ENCODE measurements at regions not wholly inside any gene's neighbourhood (a gene's known extent, or its start where the extent isn't known, plus 50 kb on each side); places are given as distances from the start of the nearest gene placed in this dataset.

DNA sequence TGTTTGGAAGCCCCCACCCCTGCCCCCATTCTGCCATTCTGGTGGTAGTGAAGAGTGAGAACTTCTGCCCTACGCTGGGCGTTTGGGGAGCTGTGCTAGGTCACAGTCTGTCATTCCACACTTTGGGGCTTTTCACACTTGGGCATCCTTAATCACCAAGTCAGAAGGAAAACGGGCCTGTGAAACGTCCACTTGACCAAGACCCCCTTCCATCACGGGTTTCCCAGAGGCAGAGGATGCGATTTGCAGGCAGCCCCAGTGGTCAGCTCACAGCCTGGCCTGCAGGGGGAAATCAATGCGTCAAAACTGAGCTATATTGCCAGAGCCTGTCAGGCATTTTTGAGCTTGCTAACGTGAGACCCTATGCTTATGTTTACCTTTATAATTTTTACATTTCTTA lies 663.3 kb upstream of the MGMT start:
- TF ChIP-seq, protein P1, sequence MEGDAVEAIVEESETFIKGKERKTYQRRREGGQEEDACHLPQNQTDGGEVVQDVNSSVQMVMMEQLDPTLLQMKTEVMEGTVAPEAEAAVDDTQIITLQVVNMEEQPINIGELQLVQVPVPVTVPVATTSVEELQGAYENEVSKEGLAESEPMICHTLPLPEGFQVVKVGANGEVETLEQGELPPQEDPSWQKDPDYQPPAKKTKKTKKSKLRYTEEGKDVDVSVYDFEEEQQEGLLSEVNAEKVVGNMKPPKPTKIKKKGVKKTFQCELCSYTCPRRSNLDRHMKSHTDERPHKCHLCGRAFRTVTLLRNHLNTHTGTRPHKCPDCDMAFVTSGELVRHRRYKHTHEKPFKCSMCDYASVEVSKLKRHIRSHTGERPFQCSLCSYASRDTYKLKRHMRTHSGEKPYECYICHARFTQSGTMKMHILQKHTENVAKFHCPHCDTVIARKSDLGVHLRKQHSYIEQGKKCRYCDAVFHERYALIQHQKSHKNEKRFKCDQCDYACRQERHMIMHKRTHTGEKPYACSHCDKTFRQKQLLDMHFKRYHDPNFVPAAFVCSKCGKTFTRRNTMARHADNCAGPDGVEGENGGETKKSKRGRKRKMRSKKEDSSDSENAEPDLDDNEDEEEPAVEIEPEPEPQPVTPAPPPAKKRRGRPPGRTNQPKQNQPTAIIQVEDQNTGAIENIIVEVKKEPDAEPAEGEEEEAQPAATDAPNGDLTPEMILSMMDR (IDR thresholded peaks at IDR 0.05): no peak
- no peak for TF ChIP-seq POLR2A (IDR thresholded peaks at IDR 0.05)

Data from lower leg skin (tissue), 3 donors.